ENCODE measurements at regions not wholly inside any gene's neighbourhood (a gene's known extent, or its start where the extent isn't known, plus 50 kb on each side); places are given as distances from the start of the nearest gene placed in this dataset.

GRCh38 chr12:105440037-105440664, 109.7 kb downstream of the C12orf75 start:
- TF ChIP-seq ATF3 (IDR thresholded peaks at IDR 0.05; ENCODE audit: borderline replicate concordance, extremely low read depth, low read depth, low read length) (no peak), EZH2 (IDR thresholded peaks at IDR 0.05; ENCODE audit: borderline replicate concordance, control insufficient read depth, low read depth, low read length) (no peak), SRF (IDR thresholded peaks at IDR 0.05; ENCODE audit: low read depth in 2 of 2, low read length in 2 of 2) (no peak), TCF7 (IDR thresholded peaks at IDR 0.05; ENCODE audit: borderline replicate concordance) (no peak), POLR2A (IDR thresholded peaks at IDR 0.05; ENCODE audit: low read depth, low read length) (no peak), REST (IDR thresholded peaks at IDR 0.05; ENCODE audit: low read depth, low read length) (no peak)
- TF ChIP-seq, protein P1, sequence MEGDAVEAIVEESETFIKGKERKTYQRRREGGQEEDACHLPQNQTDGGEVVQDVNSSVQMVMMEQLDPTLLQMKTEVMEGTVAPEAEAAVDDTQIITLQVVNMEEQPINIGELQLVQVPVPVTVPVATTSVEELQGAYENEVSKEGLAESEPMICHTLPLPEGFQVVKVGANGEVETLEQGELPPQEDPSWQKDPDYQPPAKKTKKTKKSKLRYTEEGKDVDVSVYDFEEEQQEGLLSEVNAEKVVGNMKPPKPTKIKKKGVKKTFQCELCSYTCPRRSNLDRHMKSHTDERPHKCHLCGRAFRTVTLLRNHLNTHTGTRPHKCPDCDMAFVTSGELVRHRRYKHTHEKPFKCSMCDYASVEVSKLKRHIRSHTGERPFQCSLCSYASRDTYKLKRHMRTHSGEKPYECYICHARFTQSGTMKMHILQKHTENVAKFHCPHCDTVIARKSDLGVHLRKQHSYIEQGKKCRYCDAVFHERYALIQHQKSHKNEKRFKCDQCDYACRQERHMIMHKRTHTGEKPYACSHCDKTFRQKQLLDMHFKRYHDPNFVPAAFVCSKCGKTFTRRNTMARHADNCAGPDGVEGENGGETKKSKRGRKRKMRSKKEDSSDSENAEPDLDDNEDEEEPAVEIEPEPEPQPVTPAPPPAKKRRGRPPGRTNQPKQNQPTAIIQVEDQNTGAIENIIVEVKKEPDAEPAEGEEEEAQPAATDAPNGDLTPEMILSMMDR (IDR thresholded peaks at IDR 0.05 in 2 of 3, conservative IDR thresholded peaks at IDR 0.05 in 1 of 3; ENCODE audit: control insufficient read depth in 2 of 3, extremely low read depth in 1 of 3, insufficient read depth in 1 of 3, low read depth in 3 of 3, low read length in 3 of 3), result no peak
